ENCODE measurements at regions not wholly inside any gene's neighbourhood (a gene's known extent, or its start where the extent isn't known, plus 50 kb on each side); places are given as distances from the start of the nearest gene placed in this dataset.

- no peak for TF ChIP-seq EZH2 (IDR thresholded peaks at IDR 0.05; ENCODE audit: low read length)
- TF ChIP-seq, protein P1, sequence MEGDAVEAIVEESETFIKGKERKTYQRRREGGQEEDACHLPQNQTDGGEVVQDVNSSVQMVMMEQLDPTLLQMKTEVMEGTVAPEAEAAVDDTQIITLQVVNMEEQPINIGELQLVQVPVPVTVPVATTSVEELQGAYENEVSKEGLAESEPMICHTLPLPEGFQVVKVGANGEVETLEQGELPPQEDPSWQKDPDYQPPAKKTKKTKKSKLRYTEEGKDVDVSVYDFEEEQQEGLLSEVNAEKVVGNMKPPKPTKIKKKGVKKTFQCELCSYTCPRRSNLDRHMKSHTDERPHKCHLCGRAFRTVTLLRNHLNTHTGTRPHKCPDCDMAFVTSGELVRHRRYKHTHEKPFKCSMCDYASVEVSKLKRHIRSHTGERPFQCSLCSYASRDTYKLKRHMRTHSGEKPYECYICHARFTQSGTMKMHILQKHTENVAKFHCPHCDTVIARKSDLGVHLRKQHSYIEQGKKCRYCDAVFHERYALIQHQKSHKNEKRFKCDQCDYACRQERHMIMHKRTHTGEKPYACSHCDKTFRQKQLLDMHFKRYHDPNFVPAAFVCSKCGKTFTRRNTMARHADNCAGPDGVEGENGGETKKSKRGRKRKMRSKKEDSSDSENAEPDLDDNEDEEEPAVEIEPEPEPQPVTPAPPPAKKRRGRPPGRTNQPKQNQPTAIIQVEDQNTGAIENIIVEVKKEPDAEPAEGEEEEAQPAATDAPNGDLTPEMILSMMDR (optimal IDR thresholded peaks at IDR 0.05 in 1 of 3, IDR thresholded peaks at IDR 0.05 in 1 of 3, conservative IDR thresholded peaks at IDR 0.05 in 1 of 3; ENCODE audit: extremely low read depth in 1 of 3, insufficient read depth in 2 of 3, low read length in 3 of 3), result no peak
Observed at GRCh38 chr19:5210556-5210955, 130.1 kb downstream of the PTPRS start.
